SK-N-MC (cell line): ENCODE measurements at regions not wholly inside any gene's neighbourhood (a gene's known extent, or its start where the extent isn't known, plus 50 kb on each side); places are given as distances from the start of the nearest gene placed in this dataset.

Source experiments
- EZH2 ChIP-seq: fragments of 200-600 bp; sonication (generic); IDR thresholded peaks from one replicate; pipeline ENCODE4 v1.6.1; 2017; ENCODE audit warnings: antibody characterized with exemption
- POLR2AphosphoS5 ChIP-seq: IDR thresholded peaks from 2 replicates; pipeline ENCODE4 v1.6.1; 2012; ENCODE audit warnings: mild to moderate bottlenecking, low read depth, low read length, borderline replicate concordance

GRCh38 chrX:22686138-22686541, 313.6 kb upstream of the DDX53 start:
- TF ChIP-seq POLR2AphosphoS5 (no peak), EZH2 (no peak)
